Spleen (tissue), 11 donors: ENCODE measurements at regions not wholly inside any gene's neighbourhood (a gene's known extent, or its start where the extent isn't known, plus 50 kb on each side); places are given as distances from the start of the nearest gene placed in this dataset.
"Not testable (repeated sequence)": the region's sequence is repeated elsewhere in the genome, so short reads cannot be mapped to it uniquely, and the experiment has no call there.

Experiments used
- DNase-seq: peaks from one replicate; pipeline ENCODE4 v3.0.0-alpha.2; 2020
- H3K27ac ChIP-seq, 8 donors: fragments of 200-600 bp; sonication (generic) in 7 of 8; 1 replicate in 4 of 8; 2 replicates in 4 of 8; pipeline versions ENCODE4 v1.5.0 to v1.8.0; 2016 to 2021; ENCODE audit warnings: inconsistent platforms in 4 of 8, mild to moderate bottlenecking in 4 of 8, moderate library complexity in 1 of 8
- H3K27me3 ChIP-seq, 7 donors: fragments of 200-600 bp; sonication (generic) in 6 of 7; replicated peaks in 1 of 7; 1 replicate in 4 of 7; 2 replicates in 3 of 7; pipeline versions ENCODE4 v1.5.0 to v1.8.0; 2016 to 2021; ENCODE audit warnings: inconsistent platforms in 3 of 7, mild to moderate bottlenecking in 1 of 7
- H3K36me3 ChIP-seq, 6 donors: fragments of 200-600 bp; sonication (generic) in 5 of 6; 1 replicate in 4 of 6; 2 replicates in 2 of 6; pipeline versions ENCODE4 v1.5.0 to v1.8.0; 2016 to 2021; ENCODE audit warnings: inconsistent platforms in 2 of 6
- H3K4me1 ChIP-seq, 6 donors: fragments of 200-600 bp; sonication (generic) in 5 of 6; 1 replicate in 3 of 6; 2 replicates in 3 of 6; pipeline versions ENCODE4 v1.5.0 to v1.8.0; 2016 to 2021; ENCODE audit warnings: inconsistent platforms in 3 of 6
- H3K4me3 ChIP-seq, 8 donors: fragments of 200-600 bp; sonication (generic) in 7 of 8; 1 replicate in 4 of 8; 2 replicates in 4 of 8; pipeline versions ENCODE4 v1.5.0 to v1.8.0; 2016 to 2021; ENCODE audit warnings: inconsistent platforms in 4 of 8, mild to moderate bottlenecking in 4 of 8, moderate library complexity in 2 of 8
- H3K9me3 ChIP-seq, 8 donors: fragments of 200-600 bp; sonication (generic) in 7 of 8; 1 replicate in 4 of 8; 2 replicates in 4 of 8; pipeline versions ENCODE4 v1.5.0 to v1.8.0; 2016 to 2021; ENCODE audit warnings: inconsistent platforms in 4 of 8
- POLR2AphosphoS5 ChIP-seq, 3 donors: sonication (generic); formaldehyde crosslinking; IDR thresholded peaks; one replicate each; pipeline ENCODE4 v1.5.1; 2017; ENCODE audit warnings: antibody characterized with exemption in 3 of 3
- WGBS, 5 donors: extraction: QIAGEN DNeasy Blood & Tissue Kit in 3 of 5; methylation state at CpG; one replicate each; pipeline versions ENCODE4 v1.1.5 to v1.1.7; 2013 to 2018; 5-methylcytosine and 5-hydroxymethylcytosine counted together
- intact Hi-C: fragments of 100-400 bp; cut with DNase I; formaldehyde crosslinking; loops from one replicate; pipeline ENCODE4 v1.15.0; 2023; ENCODE audit warnings: low total_unique reads
- donor health status: healthy with polysubstance abuse.
- donor health status: DM: no; HTN: no; CAD: no; lungs with moderate emphysema.
- donor health status: DM: no; HTN: no; CAD: no.
- donor health status: Bipolar disorder and iron deficiency.
- donor health status: healthy.
- donor health status: DM: no; HTN: no; CAD: no.
- donor health status: DM: yes; HTN: yes; CAD: no.

DNA sequence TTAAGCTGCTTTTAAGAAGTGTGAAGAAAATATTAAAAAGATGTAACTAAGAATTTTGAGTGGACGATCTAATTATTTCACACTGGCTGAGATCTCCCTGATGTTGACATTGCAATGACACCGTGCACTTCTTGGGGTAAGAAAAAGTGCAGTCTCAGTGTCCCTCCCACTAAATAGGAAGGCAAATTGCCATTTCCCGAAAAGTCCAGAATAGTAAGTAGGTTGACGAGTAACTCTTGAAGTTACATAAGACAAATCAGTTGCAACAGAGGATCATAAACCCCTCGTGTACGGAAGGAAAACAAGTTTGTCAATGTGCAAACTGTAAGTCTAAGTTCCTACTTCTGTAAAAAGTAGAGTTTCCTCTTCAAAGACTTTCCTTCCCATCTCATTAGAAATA is 336.2 kb downstream of the CACNA1B start:
- WGBS, 5 donors: 13 to 62% (median 40%) methylated on average over 2 to 4 of the region's 6 CpGs
- H3K4me1 ChIP-seq, intact Hi-C loops, DNase-seq, H3K36me3 ChIP-seq, H3K9me3 ChIP-seq, H3K4me3 ChIP-seq, H3K27me3 ChIP-seq: not testable (repeated sequence)
- TF ChIP-seq POLR2AphosphoS5 (IDR thresholded peaks at IDR 0.05): peak in 1 of 3 donors; percentile 43
- H3K27ac ChIP-seq: peak overlapping the region in 6 of 8 donors; percentile 29 to 83 (median 72)

DNA sequence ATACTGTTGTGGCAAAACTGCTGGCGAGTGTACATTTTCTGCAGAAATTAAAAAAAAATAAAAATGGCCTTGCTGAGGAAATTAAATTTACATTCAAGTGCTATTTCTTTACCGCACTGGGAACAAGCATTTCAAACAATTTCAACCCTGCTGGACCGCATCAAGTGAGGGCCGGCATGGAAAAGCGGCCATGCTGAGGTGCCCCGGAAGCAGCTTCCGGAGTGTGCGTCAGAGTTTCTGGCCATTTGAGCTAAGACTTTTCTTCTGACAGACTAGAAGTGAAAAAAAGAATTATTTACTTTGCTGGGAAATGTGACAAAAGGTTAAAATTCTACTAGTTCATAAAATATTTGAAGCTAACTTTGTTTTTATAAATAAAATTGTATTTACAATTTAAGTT is 337.0 kb downstream of the CACNA1B start:
- H3K4me1 ChIP-seq, H3K9me3 ChIP-seq, H3K27me3 ChIP-seq, intact Hi-C loops, DNase-seq, H3K36me3 ChIP-seq, H3K4me3 ChIP-seq: not testable (repeated sequence)
- WGBS, 5 donors: 65 to 96% (median 78%) methylated on average over 7 to 8 of the region's 8 CpGs
- H3K27ac ChIP-seq: peak overlapping the region in 7 of 8 donors; percentile 27 to 83 (median 67)

DNA sequence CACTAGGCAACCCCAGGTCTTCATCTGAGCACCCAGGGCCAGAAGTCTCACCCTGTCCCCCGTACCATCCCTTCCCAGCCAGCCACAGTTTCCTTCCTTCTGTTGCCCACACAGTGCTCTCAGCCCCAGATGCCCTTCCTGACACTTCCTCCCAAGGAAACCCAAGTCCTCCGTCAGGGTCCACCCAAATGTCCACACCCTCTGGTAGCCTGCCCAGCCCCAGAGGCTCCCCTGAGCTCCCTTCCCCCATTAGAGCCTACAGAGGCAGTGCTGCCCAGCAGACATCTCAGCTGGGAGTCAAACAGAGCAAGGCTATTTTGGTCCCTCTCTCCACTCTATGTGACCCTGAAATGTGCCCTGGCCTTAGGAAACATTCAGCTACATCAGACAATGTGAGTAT is 338.0 kb downstream of the CACNA1B start:
- intact Hi-C loops, H3K9me3 ChIP-seq, H3K27me3 ChIP-seq, DNase-seq, H3K36me3 ChIP-seq, H3K27ac ChIP-seq, H3K4me1 ChIP-seq, H3K4me3 ChIP-seq: not testable (repeated sequence)
- no CpG with 5 or more reads among the region's 2 CpGs for WGBS, 5 donors

GRCh38 chr9:138216817-138217216 is 339.2 kb downstream of the CACNA1B start:
- H3K9me3 ChIP-seq, H3K4me1 ChIP-seq, DNase-seq, H3K36me3 ChIP-seq, H3K27me3 ChIP-seq, intact Hi-C loops: not testable (repeated sequence)
- WGBS, 5 donors: 41 to 89% (median 58%) methylated on average over 5 to 6 of the region's 9 CpGs
- peak overlapping the region in 6 of 8 donors; percentile 28 to 83 (median 66) for H3K27ac ChIP-seq
- H3K4me3 ChIP-seq: peak overlapping the region in 2 of 8 donors; percentile 7 to 39

DNA sequence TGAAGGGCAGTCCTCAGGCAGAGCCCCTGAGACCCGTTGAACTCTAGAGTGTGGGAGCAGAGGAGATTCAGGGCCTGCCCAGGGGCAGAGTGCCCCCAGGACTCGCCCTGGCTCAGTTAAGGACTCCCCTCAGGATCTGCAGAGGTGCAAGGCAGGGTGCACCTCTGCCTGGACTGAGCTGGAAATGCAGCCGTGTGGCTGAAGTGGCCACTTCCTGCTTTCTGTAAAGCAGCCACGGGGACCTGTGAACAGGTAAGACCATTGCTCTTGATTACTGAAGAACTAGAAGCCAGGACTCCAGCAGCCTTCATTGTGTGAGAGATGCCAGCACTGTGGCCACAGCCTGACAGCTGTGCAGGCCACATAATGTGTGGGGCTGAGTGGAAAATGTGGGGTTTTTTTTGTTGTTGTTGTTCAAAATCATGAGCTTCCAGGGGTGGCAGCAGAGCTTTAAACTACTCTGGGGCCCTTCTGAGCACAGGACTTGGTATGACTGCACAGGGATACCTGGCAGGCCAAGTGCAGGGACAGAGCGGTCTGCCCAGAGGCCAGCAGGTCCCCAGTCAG is 339.8 kb downstream of the CACNA1B start:
- DNase-seq: peak; percentile 74
- intact Hi-C loops: not testable (repeated sequence)

GRCh38 chr9:138219249-138219648 is 341.7 kb downstream of the CACNA1B start:
- H3K9me3 ChIP-seq, intact Hi-C loops, H3K4me1 ChIP-seq, DNase-seq, H3K27ac ChIP-seq, H3K27me3 ChIP-seq, H3K4me3 ChIP-seq, H3K36me3 ChIP-seq: not testable (repeated sequence)
- 82 to 87% (median 85%) methylated on average over 9 to 17 of the region's 17 CpGs; no CpG with 5 or more reads in 1 of the 5 donors for WGBS, 5 donors

More for the DNA sequence above, 339.8 kb downstream of the CACNA1B start:
- H3K9me3 ChIP-seq, H3K36me3 ChIP-seq, H3K4me1 ChIP-seq, H3K27me3 ChIP-seq: not testable (repeated sequence)
- H3K4me3 ChIP-seq: peak overlapping the region in 2 of 8 donors; percentile 18 to 46
- WGBS, 5 donors: 13 to 25% (median 20%) methylated on average over 2 to 3 of the region's 5 CpGs
- peak overlapping the region in 4 of 8 donors; percentile 26 to 83 (median 74) for H3K27ac ChIP-seq

DNA sequence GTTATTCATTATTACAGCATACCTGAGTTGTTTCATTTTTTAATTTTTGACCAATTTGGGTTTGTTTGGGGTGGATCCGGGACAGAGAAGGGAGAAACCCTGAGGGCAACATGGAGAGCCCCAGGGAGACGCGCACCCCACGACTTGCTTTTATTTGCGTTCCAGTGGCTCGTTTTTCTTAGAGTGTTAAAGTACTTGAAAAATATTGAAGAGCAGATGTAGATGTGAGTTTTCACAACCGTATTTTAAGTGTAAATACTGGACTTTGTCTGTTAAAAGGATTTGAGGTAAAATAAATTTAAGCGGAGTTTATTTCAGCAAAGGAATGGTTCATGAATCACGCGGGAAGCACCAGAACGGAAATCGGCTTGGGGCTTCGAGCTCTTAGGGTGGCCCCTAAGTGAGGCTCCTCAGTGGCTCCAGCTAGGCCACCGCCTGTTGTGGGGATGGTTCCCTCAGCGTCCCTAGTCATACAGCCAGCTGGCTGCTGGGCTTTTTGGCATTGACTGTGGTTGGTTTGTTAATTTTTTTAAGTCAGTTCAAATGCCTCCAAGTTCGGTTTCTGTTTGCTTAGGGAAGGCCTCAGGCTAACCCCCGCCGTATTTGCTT is 344.0 kb downstream of the CACNA1B start:
- DNase-seq: not testable (repeated sequence)

GRCh38 chr9:138237099-138237498 is 359.5 kb downstream of the CACNA1B start:
- H3K27me3 ChIP-seq, DNase-seq, intact Hi-C loops, H3K4me3 ChIP-seq, H3K4me1 ChIP-seq, H3K9me3 ChIP-seq, H3K27ac ChIP-seq, H3K36me3 ChIP-seq: not testable (repeated sequence)
- WGBS, 5 donors: 90 to 100% methylated on average over 1 to 2 of the region's 2 CpGs; no CpG with 5 or more reads in 3 of the 5 donors

More for the DNA sequence above, 344.0 kb downstream of the CACNA1B start:
- H3K4me1 ChIP-seq, H3K27ac ChIP-seq, H3K9me3 ChIP-seq, H3K36me3 ChIP-seq, H3K27me3 ChIP-seq, intact Hi-C loops, H3K4me3 ChIP-seq: not testable (repeated sequence)
- WGBS, 5 donors: 81 to 89% (median 85%) methylated on average over 5 to 9 of the region's 18 CpGs

DNA sequence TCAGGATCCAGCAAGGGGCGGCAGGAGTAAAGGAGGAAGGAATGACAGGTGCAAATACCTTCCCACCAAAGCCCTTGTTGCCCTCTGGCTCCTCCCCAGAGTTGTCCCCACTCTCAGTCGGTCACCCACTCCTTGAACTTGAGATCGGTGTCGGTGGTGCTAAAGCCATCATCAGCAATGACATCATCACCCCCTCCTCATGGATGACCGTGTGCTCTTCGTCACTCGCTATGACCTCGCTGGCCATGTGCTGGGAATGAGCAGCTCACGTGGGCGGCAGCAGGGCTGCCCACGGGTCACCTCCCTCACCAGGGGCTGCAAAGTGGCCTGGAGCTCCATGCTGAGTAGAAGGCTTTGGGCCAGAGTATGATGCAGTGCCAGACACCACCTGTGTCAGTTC is 405.3 kb downstream of the CACNA1B start:
- H3K27me3 ChIP-seq, intact Hi-C loops, H3K9me3 ChIP-seq, H3K27ac ChIP-seq, H3K36me3 ChIP-seq, DNase-seq, H3K4me1 ChIP-seq, H3K4me3 ChIP-seq: not testable (repeated sequence)
- WGBS, 5 donors: no CpG with 5 or more reads among the region's 11 CpGs
